Hematopoietic multipotent progenitor cell treated with erythropoietin and hydrocortisone succinate and interleukin-3 and kit ligand, for 4 days (in vitro differentiated cells): ENCODE measurements at regions not wholly inside any gene's neighbourhood (a gene's known extent, or its start where the extent isn't known, plus 50 kb on each side); places are given as distances from the start of the nearest gene placed in this dataset.
"Not testable (repeated sequence)": the region's sequence is repeated elsewhere in the genome, so short reads cannot be mapped to it uniquely, and the experiment has no call there.

ENCODE experiments used
- DNase-seq: peaks from one replicate; pipeline ENCODE4 v3.0.0-alpha.2; 2015

DNA sequence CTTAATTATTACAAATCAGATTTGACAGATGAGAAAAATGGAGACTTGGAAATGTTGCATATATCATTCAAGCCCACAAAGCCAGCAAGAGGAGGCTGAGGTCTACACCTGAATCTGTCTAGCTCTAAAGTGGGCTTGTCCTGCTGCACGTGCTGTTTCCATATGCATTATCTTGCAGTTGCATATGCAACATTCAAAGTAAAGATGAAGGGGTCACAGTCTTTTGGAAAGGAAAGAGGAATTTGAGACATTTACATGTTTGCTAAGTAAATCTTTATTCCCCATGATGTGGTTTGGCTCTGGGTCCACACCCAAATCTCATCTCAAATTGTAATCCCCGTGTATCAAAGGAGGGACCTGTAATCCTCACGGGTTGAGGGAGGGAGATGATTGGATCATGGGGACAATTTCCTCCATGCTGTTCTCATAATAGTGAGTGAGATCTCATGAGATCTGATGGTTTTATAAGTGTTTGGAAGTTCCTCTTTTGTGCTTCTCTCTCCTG, 98.3 kb downstream of the BACH1 start:
- peak; percentile 15 for DNase-seq

DNA sequence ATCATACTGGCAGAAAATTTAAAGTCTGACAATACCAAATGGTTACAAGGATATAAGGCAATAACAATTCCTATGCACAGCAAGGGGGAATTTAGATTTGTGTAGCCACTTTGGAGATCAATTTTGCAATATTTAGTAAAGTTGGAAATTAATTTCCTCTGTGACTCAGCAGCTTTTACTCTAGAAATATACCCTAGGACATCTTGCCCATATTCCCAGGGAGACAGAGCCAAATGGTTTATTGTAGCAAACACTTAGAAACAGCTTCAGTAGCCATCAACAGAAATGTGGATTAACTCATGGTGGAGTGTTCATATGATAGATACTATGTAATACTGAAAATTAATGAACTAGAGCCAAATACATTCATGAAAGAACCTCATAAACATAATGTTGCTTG, 104.6 kb downstream of the BACH1 start:
- DNase-seq = no peak

DNA sequence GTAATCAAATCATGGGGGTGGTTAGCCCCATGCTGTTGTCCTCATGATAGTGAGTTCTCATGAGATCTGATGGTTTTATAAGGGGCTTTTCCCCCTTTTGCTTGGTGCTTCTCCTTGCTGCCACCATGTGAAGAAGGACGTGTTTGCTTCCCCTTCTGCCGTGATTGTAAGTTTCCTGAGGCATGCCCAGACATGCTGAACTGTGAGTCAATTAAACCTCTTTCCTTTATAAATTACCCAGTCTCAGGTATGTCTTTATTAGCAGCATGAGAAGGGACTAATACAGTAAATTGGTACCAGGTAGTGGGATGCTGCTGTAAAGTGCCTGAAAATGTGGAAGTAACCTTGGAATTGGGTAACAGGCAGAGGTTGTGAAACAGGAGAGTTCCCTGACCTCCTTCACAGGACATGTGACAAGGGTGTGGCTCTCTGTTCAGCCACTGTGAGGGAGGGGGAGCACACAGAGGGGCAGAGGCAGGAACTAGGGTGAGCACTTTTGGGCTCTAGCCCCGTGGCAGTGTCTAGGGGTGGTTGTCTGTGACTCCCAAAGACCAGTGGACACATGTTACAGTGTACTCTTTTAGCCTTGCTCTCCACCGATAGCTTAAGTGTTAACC, 105.3 kb downstream of the BACH1 start:
- peak; percentile 66 for DNase-seq

DNA sequence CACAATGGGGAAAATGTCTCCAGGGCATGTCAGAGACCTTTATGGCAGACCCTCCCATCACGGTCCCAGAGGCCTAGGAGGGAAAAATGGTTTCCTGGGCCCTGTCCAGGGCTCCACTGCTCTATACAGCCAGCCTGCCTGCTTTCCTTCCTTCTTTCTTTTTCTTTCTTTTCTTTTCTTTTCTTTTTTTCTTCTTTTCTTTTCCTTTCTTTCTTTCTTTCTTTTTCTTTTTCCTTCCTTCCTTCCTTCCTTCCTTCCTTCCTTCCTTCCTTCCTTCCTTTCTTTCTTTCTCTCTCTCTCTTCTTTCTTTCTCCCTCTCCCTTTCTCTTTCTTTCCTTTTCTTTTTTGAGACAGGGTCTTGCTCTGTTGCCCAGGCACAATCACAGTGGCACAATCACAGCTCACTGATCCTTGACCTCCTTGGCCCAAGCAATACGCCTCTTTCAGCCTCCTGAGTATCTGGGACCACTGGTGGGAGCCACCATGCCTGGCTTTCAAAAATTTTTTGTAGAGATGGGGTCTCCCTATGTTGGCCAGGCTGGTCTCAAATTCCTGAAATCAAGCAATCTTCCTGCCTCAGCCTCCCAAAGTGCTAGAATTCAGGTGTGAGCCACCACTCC, 106.9 kb downstream of the BACH1 start:
- no peak for DNase-seq

DNA sequence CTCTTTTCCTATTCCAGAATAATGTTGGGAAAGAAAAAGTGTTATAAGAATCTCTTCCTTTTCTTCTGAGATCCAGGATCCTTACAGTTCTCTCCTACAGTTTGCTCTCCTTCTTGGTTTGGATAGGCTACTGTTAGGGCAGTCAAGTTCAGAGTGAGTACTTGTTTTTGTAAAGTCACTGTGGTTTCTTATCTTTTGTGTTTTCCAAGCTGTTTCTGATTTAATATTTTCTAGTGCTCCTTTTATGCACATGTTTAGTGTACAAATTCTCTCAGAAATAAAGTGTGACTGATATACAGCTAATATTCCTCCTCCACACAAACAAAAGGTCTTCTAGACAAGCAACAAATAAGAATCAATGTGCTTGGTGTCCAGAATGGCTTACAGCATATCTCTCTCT, 107.7 kb downstream of the BACH1 start:
- peak; percentile 61 for DNase-seq

DNA sequence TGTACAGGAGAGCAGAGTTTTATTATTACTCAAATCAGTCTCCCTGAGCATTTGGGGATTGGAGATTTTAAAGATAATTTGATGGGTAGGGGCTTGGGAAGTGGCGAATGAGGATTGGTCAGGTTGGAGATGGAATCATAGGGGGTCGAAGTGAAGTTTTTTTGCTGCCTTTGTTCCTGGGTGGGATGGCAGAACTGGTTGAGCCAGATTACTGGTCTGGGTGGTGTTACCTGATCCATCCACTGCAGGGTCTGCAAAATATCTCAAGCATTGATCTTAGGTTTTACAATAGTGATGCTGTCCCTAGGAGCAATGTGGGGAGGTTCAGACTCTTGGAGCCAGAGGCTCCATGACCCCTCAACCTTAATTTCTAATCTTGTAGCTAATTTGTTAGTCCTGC, 108.8 kb downstream of the BACH1 start:
- DNase-seq = no peak

DNA sequence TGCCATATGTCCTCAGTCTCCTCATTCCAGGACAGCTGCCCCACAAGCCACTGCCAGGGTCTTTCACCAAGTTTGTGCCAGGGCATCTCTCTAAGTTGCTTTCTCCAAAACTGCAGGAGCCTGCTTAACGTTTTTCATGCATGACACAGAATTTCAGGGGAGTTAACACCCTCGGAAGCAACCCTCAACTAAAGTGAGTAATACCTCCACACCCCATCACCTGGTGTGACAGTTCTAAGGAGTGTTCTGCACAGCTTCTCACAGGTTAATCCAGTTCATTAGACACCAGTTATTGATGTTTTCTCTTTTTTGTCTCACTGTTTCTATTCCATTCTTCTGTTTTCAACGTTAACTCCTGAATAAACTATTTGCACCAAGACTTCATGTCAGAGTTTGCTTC, 115.0 kb downstream of the BACH1 start:
- no peak for DNase-seq

DNA sequence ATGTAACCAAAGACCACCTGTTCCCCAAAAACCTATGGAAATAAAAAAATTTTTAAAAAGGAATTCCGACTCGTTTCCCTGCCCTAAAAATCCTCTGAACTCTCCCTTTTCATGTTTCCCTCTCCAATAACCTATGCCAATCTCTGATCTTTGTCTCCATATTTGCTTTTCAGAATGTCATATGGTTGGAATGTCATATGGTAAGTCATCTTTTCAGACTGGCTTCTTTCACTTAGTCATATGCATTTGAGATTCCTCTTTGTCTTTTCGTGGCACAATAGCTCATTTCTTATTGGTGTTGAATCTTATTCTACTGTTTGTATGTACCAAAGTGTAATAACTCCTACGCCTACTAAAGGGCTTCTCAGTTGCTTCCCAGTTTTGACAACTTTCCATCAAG, 117.5 kb downstream of the BACH1 start:
- no peak for DNase-seq

DNA sequence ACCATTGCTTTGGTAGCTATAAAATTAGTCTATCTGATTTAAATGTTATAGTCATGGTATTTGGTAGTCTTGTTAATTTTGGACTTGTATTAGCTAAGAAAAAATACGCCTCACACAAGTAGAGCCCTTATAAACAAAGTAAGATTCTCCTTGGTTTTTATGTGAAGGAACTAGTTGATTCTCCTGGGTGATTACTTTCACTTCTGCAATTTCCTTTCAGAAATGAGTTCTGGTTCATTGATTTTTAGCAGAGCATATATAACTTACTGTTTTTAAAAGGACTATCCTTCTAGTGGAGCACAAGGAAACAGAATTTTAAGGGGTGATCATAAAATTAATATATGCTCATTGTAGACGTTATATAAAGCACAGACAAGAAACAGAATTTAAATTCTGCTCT, 120.1 kb downstream of the BACH1 start:
- no peak for DNase-seq

DNA sequence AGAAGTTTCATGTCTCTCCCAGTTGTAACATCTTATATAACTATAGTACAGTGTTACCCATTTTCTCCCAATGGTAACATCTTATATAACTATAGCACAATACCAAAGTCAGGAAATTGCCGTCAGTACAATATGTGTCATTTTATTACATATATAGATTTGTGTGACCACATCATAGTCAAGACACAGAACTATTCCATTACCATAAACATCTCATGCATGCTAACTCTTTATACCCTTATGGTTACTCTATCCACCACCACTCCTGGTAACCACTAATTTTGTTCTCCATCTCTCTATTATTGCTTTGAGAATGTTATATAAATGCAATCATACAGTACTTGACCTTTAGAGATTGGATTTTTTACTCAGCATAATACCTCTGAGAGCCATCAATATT, 120.7 kb downstream of the BACH1 start:
- DNase-seq = no peak

DNA sequence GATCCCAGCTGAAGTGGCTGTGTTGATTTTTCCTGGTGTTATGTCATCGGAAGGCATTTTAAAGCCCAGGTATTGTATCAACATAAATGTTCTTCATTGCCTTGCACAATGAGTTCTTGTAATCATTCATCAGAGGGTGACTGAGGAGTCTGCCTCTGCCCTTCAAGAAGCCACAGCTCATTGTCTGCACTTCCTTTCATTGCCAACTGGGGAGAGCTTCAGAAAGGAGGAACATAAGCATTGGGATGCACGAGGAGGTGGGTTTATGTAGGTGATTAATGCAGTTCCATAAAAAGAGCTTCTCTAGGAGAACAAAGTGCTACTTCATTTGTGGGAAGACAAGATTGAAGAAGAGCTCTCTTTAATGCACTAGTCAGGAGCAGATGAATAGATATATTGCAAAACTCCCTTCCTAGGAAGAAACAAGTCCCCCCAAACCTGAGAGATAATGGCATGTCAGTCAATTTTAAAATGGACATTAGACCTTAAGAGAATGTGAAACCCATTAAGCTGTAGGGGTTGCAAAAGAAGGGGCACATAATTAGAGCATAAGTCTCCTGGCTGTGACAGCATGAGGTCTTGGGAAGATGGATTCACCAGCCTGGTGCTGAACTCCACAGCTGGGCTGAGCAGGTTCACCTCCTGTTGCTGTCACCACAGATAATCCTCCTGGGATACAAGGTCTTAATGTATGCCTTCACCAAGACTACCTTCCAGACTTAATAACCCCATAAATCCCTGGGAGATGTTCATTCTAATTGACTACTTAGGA, 124.6 kb downstream of the BACH1 start:
- peak; percentile 16 for DNase-seq

DNA sequence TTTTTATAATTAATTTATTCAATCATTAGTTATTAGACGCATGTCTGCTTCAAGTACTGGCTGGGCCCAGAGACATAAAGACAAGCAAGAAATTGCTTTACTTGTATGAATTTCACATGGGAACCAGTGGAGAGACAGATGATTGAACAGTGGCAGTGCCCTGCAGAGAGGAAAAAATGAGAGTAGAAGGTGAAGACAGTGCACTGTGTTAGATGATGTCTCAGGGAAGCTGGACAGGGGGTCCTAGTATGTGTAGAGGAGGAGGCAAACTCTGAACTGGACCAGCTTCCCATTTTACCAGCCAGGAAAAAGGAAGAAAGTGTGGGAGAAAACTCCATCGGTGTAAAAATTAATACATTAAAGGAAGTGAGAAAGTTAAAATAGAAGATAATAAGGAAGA, 126.0 kb downstream of the BACH1 start:
- DNase-seq = no peak

DNA sequence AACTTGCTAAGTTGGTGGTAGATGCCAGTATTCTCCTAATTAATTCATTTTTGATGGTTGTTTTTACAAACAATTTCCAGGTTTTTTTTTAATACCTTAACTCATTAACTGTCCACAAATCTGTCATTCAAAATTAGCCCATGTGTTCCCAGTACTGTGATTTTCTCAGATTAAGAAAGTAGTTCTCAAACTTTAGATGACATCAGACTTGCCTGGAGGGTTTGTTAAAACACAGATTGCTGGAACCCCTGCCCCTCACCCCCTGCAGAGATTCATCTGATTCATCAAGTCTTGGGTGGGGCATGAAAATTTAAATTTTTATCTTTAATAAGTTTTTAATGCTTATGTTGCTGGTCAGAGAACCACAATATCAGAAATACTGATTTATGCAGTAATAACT, 130.5 kb downstream of the BACH1 start:
- no peak for DNase-seq

DNA sequence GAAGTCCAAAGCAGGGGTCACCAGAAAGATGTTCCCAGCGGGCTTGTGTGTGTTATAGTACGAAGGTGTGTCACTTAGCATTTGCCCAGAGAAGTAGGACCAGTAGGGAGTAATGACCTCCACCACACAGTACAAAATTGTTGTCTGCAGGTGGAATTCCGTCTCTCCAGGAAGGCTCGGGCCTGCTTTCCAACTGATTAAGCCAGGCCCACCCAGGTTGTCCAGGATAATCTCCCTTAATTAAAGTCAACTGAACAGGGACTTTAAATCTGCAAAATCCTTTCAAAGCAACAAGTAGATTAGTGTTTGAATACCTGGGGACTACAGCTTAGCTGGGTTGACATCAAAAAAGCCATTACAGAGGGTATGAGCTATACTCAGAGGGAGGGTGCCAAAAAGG, 131.3 kb downstream of the BACH1 start:
- no peak for DNase-seq

DNA sequence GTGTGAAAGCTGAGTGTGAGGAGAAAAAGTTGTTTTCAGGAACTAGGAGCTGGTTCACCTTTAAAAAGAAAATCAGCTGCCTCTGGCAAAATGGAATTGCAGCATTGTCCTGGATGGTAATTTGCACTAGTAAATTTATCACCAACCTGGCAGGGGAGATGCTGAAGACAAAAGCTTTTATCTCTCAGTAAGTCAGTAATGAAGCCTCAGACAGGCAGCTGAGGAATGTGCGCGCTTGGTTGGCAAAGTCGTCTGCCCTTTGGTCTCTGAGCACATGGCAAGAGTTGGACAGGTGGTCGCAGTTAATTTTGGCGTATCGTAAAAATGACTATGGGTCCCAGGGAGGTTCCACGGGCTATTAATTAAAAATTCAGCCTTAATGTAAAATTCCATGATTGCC, 131.9 kb downstream of the BACH1 start:
- DNase-seq = no peak

DNA sequence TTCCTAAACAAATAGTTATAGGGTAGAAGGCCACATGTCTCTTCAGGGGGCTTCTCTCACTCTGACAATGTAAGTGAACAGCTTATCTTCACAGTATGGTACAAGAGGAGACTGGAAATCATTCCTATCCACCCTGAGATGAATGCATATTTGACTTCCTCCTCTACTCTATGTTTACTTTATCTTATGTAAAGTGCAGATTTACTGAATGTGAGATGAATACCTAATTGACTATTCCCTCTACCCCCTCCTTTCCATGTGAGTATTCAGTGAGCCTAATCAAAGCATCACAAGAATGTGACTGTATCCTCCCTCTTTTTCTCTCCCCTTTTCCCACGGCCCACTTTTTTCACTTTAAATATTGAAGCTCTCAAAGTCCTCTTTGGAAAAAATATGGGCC, 132.5 kb downstream of the BACH1 start:
- DNase-seq = no peak

DNA sequence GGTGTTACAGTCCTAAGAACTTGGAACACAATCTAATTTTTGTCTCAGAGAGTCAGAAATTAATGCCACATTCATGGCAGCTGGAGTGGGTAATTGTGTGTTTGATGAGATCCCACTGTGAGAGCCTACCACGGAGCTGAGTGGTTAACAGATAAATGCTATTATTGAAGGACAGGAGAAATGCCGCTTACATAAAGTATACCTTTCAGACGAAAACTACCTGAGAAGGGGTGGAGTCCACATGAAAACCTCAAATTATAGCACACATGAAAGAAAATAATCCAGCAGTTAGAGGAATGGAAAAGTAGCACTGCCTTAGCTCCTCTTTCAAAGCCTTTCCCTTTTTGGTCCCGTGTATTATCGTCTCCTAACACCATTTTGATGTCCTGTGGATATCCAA, 133.0 kb downstream of the BACH1 start:
- DNase-seq = no peak

DNA sequence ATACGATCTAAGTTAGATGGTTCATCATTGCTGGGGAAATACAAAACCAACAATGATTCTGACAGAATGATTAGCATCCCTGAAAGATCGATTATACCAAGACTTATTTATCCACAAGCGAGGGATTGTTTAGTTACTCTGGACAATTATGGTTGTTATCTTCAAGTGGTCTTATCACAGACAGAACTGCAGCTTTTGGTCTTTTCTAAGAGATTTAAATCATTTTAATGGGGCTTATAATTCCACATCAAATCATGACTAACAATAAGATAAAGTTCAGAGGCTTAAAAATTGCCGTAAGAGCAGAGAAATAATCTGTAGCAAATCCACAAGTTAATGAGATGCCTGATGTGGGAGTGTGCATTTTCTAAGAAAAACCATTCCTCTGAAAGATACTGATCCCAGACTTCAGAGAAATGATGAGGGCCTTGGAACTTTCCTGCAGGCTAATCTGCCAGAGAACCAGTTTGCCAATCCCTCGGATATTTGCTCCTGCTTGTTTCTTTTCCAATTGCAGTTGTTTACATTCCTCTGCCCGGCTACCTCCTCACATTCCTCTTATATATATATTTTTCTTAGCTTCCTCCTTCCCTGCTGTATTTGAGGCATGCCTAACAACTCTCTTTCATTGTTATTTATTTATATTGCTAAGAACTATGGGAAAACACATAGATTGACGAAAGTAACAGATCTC, 134.8 kb downstream of the BACH1 start:
- no peak for DNase-seq

DNA sequence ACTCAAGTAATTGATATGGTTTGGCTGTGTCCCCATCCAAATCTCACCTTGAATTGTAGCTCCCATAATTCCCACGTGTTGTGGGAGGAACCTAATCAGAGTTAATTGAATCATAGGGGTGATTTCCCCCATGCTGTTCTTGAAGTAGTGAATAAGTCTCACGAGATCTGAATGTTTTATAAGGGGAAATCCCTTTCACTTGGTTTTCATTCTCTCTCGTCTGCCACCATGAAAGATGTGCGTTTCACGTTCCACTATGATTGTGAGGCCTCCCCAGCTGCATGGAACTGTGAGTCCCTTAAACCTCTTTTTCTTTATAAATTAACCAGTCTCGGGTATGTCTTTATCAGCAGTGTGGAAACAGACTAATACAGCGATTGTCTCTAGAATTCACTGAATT, 135.4 kb downstream of the BACH1 start:
- no peak for DNase-seq

DNA sequence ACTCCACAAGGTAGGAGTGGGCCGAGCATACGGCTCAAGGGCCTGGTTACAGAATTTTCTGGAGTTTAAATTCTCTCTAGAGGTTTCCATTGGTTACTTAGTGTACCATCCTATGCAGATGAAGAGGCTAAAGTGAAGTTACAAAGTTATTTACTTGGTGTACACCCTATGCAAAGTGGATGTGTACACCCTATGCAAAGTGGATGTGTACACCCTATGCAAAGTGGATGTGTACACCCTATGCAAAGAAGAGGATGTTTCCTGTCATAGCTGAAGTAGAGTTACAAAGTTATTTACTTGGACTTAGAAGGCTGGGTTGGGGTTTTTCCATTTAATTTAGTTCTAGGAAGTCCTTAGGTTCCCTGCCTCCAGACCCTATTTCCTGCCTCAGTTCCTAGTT, 136.3 kb downstream of the BACH1 start:
- not testable (repeated sequence) for DNase-seq

DNA sequence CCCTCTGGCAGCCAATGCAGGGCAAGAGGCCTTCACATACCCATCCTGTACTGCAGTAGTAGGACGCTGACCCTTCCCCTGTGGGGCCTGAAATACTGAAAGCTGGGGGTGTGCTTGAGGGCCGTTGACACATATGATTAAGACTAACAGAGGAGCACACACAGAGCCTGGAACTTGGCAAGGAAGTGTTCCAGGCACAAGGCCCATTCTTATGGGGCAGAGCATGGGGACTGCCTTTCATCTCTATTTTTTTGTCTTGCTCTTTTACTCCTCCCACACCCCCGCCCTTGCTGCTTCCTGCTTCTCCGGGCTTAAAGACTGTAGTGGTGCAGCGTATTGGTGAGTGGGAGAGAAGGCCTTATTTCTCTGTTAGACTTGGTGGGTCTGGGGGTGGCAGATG, 137.4 kb downstream of the BACH1 start:
- no peak for DNase-seq

DNA sequence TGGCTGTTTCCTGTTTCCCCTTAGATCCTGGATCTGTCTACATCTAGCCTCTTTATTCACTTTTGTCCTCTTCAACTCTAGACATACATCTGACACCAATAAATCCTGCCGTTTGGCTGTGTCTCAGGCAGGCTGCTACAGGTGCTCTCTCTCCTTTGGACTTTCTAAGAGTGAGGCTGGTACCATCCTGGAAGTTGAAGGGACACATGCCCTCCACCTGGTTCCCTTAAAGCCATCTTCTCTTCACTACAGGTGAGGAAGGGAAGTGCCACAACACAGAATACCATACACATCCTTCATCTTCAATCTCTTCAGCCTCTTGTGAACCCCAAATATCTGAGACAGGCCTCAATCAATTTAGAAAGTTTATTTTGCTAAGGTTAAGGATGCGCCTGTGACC, 137.9 kb downstream of the BACH1 start:
- DNase-seq = no peak

DNA sequence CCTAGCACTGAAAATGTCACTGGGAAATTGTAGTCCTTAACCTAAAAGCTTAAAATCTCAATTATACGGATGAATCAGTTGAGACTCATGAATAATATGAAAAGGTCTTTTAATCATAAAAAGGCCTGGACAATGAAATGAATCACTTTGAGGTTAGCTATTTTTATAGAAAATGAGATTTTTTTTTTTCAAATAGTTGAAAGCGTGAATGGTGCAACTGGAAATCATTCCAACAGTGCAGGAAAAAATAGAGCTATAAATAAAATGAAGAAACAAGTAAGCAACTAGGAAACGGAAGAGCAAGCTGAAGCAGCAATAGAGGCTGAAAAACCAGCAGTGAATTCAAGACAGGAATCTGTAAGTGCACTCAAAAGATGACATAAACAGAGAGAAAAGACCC, 142.9 kb downstream of the BACH1 start:
- DNase-seq = no peak
